PC-3 (cell line): ENCODE measurements at regions not wholly inside any gene's neighbourhood (a gene's known extent, or its start where the extent isn't known, plus 50 kb on each side); places are given as distances from the start of the nearest gene placed in this dataset.
"Not testable (repeated sequence)": the region's sequence is repeated elsewhere in the genome, so short reads cannot be mapped to it uniquely, and the experiment has no call there.

ENCODE experiments used
- ATAC-seq: fragments of 200-7000 bp; cut with Tn5 transposase; 2 replicates; pipeline ENCODE4 v1.9.1; 2020; ENCODE audit warnings: mild to moderate bottlenecking, moderate library complexity
- BruUV-seq: library from RNA; stranded (reverse); fragments of 400-500 nt; replicated peaks from 2 replicates; lab custom pipeline; 2021; lab: Mats Ljungman, UMichigan
- CTCF ChIA-PET: fragments of 300-600 bp; sonication (Branson Sonifier 250); formaldehyde crosslinking; loops from one replicate; lab custom pipeline; 2022; ENCODE audit warnings: antibody characterized with exemption; lab: Charles Lee
- POLR2A ChIA-PET: fragments of 300-600 bp; sonication (Branson Sonifier 250); formaldehyde crosslinking; loops from one replicate; lab custom pipeline; 2022; ENCODE audit warnings: antibody characterized with exemption; ENCODE audit not compliant: unreplicated experiment; lab: Charles Lee
- DNase-seq: peaks from one replicate; pipeline ENCODE4 v3.0.0-alpha.2; 2015
- H2AFZ ChIP-seq: fragments of 300-600 bp; sonication (generic); 2 replicates; pipeline ENCODE4 v1.6.0; 2016; ENCODE audit warnings: antibody characterized with exemption, low read length
- H3F3A ChIP-seq: fragments of 300-600 bp; sonication (generic); one replicate; pipeline ENCODE4 v1.6.0; 2017; ENCODE audit warnings: antibody characterized with exemption, low read length, control low read depth, mild to moderate bottlenecking; ENCODE audit not compliant: unreplicated experiment
- H3K27ac ChIP-seq: fragments of 300-600 bp; sonication (generic); 2 replicates; pipeline ENCODE4 v1.5.1; 2016; ENCODE audit warnings: mild to moderate bottlenecking, low read length
- H3K27me3 ChIP-seq: fragments of 300-600 bp; sonication (generic); 2 replicates; pipeline ENCODE4 v1.6.1; 2016; ENCODE audit warnings: low read length, mixed read lengths
- H3K36me3 ChIP-seq: fragments of 300-600 bp; sonication (generic); 2 replicates; pipeline ENCODE4 v1.6.1; 2016; ENCODE audit warnings: low read depth, mixed run types, low read length, mixed read lengths
- H3K4me1 ChIP-seq: fragments of 300-600 bp; sonication (generic); 2 replicates; pipeline ENCODE4 v1.5.1; 2016; ENCODE audit warnings: low read length; ENCODE audit not compliant: insufficient read depth
- H3K4me2 ChIP-seq: fragments of 300-600 bp; sonication (generic); 2 replicates; pipeline ENCODE4 v1.6.0; 2016; ENCODE audit warnings: low read length
- H3K4me3 ChIP-seq: fragments of 300-600 bp; sonication (generic); 2 replicates; pipeline ENCODE4 v1.5.1; 2016; ENCODE audit warnings: mild to moderate bottlenecking, low read length, mixed read lengths
- H3K79me2 ChIP-seq: fragments of 300-600 bp; sonication (generic); 2 replicates; pipeline ENCODE4 v1.6.1; 2017; ENCODE audit warnings: low read length, mixed read lengths
- H3K9ac ChIP-seq: fragments of 300-600 bp; sonication (generic); 2 replicates; pipeline ENCODE4 v1.6.0; 2016; ENCODE audit warnings: mild to moderate bottlenecking, low read length
- H3K9me2 ChIP-seq: fragments of 300-600 bp; sonication (generic); replicated peaks from 2 replicates; pipeline ENCODE4 v1.6.1; 2016; ENCODE audit warnings: mixed run types, low read length, mixed read lengths
- H3K9me3 ChIP-seq: fragments of 300-600 bp; sonication (generic); 2 replicates; pipeline ENCODE4 v1.6.1; 2016; ENCODE audit warnings: low read length, mixed read lengths
- H4K20me1 ChIP-seq: fragments of 300-600 bp; sonication (generic); 2 replicates; pipeline ENCODE4 v1.6.1; 2016; ENCODE audit warnings: low read length, mixed read lengths
- EZH2 ChIP-seq: fragments of 300-600 bp; sonication (generic); IDR thresholded peaks from one replicate; pipeline ENCODE4 v1.6.1; 2017; ENCODE audit warnings: antibody characterized with exemption, mild to moderate bottlenecking, low read length; ENCODE audit not compliant: unreplicated experiment
- EZH2phosphoT487 ChIP-seq: fragments of 300-600 bp; sonication (generic); IDR thresholded peaks from 2 replicates; pipeline ENCODE4 v1.6.1; 2018; ENCODE audit warnings: mild to moderate bottlenecking, antibody characterized with exemption, low read length, borderline replicate concordance
- intact Hi-C: fragments of 100-400 bp; cut with micrococcal nuclease; formaldehyde crosslinking; loops from 2 replicates; pipeline ENCODE4 v1.9.0; 2023
- TF ChIP-seq, protein P1 (sequence below): fragments of 300-600 bp; sonication (generic); conservative IDR thresholded peaks from 2 replicates; pipeline ENCODE4 v1.5.1; 2017; ENCODE audit warnings: antibody characterized with exemption, low read depth, mild to moderate bottlenecking, low read length

DNA sequence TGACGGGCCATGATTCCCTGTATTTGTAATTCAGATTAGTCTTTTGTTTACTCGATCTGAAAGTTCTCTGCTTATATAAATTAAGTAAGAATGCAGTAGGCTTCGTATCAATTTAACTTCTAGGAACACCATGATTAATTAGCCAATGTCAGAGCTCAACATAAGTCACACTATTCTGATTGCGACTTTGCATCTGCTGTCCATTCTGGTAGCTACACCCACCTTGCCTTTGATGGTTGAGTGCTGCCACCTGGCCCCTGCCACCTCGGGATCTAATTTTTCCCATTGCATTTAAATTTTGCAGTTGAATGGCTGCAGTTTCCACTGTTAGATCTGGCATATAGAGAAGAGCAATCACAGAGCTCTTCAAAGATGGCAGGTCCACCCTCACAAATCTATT is 140.0 kb downstream of the LTN1 start:
- no peaks in the 10 kb centered on the region for H3F3A ChIP-seq
- no peaks in the 10 kb centered on the region for H4K20me1 ChIP-seq
- DNase-seq (no peak), ATAC-seq (no peak)
- H3K9me2 ChIP-seq: no peaks in the 10 kb centered on the region
- ChIA-PET CTCF (no interaction called here), POLR2A (interaction anchor here (0.5 kb wide), 1 partner anchor 1399 kb away, joined by 4 read pairs; no protein-coding TSS in a partner anchor)
- BruUV-seq: no TSS peak
- H3K36me3 ChIP-seq: no peaks in the 10 kb centered on the region
- H3K4me1 ChIP-seq: no peaks in the 10 kb centered on the region
- H3K4me2 ChIP-seq: no peak overlapping the region
- H3K4me3 ChIP-seq: no peak overlapping the region
- H3K79me2 ChIP-seq: no peaks in the 10 kb centered on the region
- H2AFZ ChIP-seq: no peak overlapping the region
- TF ChIP-seq, protein P1, sequence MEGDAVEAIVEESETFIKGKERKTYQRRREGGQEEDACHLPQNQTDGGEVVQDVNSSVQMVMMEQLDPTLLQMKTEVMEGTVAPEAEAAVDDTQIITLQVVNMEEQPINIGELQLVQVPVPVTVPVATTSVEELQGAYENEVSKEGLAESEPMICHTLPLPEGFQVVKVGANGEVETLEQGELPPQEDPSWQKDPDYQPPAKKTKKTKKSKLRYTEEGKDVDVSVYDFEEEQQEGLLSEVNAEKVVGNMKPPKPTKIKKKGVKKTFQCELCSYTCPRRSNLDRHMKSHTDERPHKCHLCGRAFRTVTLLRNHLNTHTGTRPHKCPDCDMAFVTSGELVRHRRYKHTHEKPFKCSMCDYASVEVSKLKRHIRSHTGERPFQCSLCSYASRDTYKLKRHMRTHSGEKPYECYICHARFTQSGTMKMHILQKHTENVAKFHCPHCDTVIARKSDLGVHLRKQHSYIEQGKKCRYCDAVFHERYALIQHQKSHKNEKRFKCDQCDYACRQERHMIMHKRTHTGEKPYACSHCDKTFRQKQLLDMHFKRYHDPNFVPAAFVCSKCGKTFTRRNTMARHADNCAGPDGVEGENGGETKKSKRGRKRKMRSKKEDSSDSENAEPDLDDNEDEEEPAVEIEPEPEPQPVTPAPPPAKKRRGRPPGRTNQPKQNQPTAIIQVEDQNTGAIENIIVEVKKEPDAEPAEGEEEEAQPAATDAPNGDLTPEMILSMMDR: no peak
- TF ChIP-seq EZH2: no peak
- TF ChIP-seq EZH2phosphoT487: no peak
- H3K9ac ChIP-seq: no peak overlapping the region
- H3K27me3 ChIP-seq: no peaks in the 10 kb centered on the region
- no peak overlapping the region for H3K27ac ChIP-seq
- H3K9me3 ChIP-seq: no peaks in the 10 kb centered on the region
- intact Hi-C loops: no loop called here

DNA sequence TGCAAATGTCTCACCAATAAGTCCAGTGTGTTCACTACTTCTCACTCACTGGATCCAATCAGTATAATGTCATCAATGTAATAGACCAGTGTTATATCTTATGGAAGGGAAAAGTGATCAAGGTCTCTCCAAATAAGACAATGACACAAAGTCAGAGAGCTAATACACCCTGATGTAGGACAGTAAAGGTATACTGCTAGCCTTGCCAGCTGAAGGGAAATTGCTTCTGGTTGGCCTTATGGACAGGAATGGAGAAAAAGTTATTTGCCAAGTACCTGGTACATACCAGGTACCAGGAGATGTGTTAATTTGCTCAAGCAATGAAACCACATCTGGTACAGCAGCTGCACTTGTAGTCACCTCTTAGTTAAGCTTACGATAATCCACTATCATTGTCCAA is 141.0 kb downstream of the LTN1 start:
- H3K4me3 ChIP-seq: no peak overlapping the region
- no TSS peak for BruUV-seq
- DNase-seq (no peak), ATAC-seq (no peak)
- no peaks in the 10 kb centered on the region for H3K36me3 ChIP-seq
- H3K9me2 ChIP-seq: no peaks in the 10 kb centered on the region
- no peaks in the 10 kb centered on the region for H4K20me1 ChIP-seq
- H3K27ac ChIP-seq: no peak overlapping the region
- ChIA-PET POLR2A (no interaction called here), CTCF (no interaction called here)
- H3K79me2 ChIP-seq: no peaks in the 10 kb centered on the region
- no peak for TF ChIP-seq EZH2phosphoT487
- TF ChIP-seq, protein P1: no peak
- no peak for TF ChIP-seq EZH2
- H3K27me3 ChIP-seq: no peaks in the 10 kb centered on the region
- no peak overlapping the region for H2AFZ ChIP-seq
- H3F3A ChIP-seq: no peaks in the 10 kb centered on the region
- no peak overlapping the region for H3K4me2 ChIP-seq
- intact Hi-C loops: no loop called here
- H3K9me3 ChIP-seq: no peaks in the 10 kb centered on the region
- no peaks in the 10 kb centered on the region for H3K4me1 ChIP-seq
- no peak overlapping the region for H3K9ac ChIP-seq

DNA sequence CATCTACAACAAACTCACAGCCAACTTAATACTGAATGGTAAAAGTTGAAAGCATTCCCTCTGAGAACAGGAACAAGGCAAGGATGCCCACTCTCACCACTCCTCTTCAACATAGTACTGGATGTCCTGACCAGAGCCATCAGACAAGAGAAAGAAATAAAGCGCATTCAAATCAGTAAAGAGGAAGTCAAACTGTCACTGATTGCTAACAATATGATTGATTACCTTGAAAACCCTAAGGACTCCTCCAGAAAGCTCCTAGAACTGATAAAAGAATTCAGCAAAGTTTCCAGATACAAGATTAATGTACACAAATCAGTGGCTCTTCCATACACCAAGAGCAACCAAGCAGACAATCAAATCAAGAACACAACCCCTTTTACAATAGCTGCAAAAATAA is 153.4 kb downstream of the LTN1 start:
- CTCF ChIA-PET, BruUV-seq, H3K4me1 ChIP-seq, H3K4me2 ChIP-seq, H3K79me2 ChIP-seq, H4K20me1 ChIP-seq, H3F3A ChIP-seq, H3K4me3 ChIP-seq, POLR2A ChIA-PET, H3K27ac ChIP-seq, H2AFZ ChIP-seq, H3K9me2 ChIP-seq, H3K9me3 ChIP-seq, H3K36me3 ChIP-seq, H3K9ac ChIP-seq, H3K27me3 ChIP-seq, DNase-seq, ATAC-seq, intact Hi-C loops: not testable (repeated sequence)

DNA sequence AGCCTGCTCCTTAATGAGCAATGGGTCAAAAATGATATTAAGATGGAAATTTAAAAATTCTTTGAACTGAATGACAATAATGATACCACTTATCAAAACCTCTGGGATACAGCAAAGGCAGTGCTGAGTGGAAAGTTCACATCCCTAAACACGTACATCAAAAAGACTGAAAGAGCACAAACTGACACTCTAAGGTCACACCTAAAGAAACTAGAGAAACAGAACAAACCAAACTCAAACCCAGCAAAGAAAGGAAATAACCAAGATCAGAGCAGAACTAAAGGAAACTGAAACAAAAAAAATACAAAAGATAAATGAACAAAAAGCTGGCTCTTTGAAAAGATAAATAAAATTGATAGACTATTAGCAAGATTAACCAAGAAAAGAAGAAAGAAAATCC is 155.3 kb downstream of the LTN1 start:
- H3F3A ChIP-seq, H3K27me3 ChIP-seq, H3K27ac ChIP-seq, H3K79me2 ChIP-seq, H3K9ac ChIP-seq, H3K9me3 ChIP-seq, BruUV-seq, DNase-seq, CTCF ChIA-PET, POLR2A ChIA-PET, ATAC-seq, H3K4me2 ChIP-seq, H3K36me3 ChIP-seq, H3K9me2 ChIP-seq, intact Hi-C loops, H4K20me1 ChIP-seq, H2AFZ ChIP-seq, H3K4me3 ChIP-seq: not testable (repeated sequence)
- peaks cover 22% of the 10 kb centered on the region for H3K4me1 ChIP-seq

DNA sequence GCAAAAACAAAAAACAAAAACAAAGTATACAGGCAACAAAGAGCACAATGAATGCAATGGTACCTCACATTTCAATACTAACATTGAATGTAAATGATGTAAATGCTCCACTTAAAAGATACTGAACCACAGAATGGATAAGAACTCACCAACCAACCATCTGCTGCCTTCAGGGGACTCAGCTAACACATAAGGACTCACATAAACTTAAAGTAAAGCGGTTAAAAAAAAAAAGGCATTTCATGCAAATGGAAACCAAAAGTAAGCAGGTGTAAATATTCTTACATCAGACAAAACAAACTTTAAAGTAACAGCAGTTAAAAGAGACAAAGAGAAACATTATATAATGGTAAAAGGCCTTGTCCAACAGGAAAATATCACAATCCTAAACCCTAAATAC is 156.1 kb downstream of the LTN1 start:
- H2AFZ ChIP-seq, H3F3A ChIP-seq, H3K36me3 ChIP-seq, intact Hi-C loops, H3K4me2 ChIP-seq, BruUV-seq, H3K27me3 ChIP-seq, POLR2A ChIA-PET, DNase-seq, H4K20me1 ChIP-seq, H3K9ac ChIP-seq, H3K27ac ChIP-seq, H3K79me2 ChIP-seq, ATAC-seq, CTCF ChIA-PET, H3K4me3 ChIP-seq, H3K9me2 ChIP-seq, H3K9me3 ChIP-seq: not testable (repeated sequence)
- H3K4me1 ChIP-seq: peaks cover 30% of the 10 kb centered on the region
